Thoracic aorta (tissue), 2 donors: ENCODE measurements at regions not wholly inside any gene's neighbourhood (a gene's known extent, or its start where the extent isn't known, plus 50 kb on each side); places are given as distances from the start of the nearest gene placed in this dataset.
A peak's percentile ranks its signal among the peaks of the same experiment; 100 is the strongest.

Experiments
- ATAC-seq: fragments of 150-250 bp; one replicate; pipeline ENCODE4 v1.8.0; 2017; ENCODE audit warnings: low read depth; ENCODE audit not compliant: insufficient number of reproducible peaks, low FRiP score
- DNase-seq: peaks from one replicate; pipeline ENCODE4 v3.0.0-alpha.2; 2020; ENCODE audit warnings: low spot score
- H3K27ac ChIP-seq, 2 donors: fragments of 200-600 bp; sonication (generic); 1 replicate in 1 of 2; 2 replicates in 1 of 2; pipeline ENCODE4 v1.5.1; 2016; ENCODE audit warnings: mild to moderate bottlenecking in 2 of 2, moderate library complexity in 2 of 2
- H3K27me3 ChIP-seq: fragments of 200-600 bp; sonication (generic); replicated peaks from 2 replicates; pipeline ENCODE4 v1.6.0; 2016; ENCODE audit warnings: mild to moderate bottlenecking; ENCODE audit not compliant: insufficient read depth
- H3K36me3 ChIP-seq: fragments of 200-600 bp; sonication (generic); one replicate; pipeline ENCODE4 v1.5.1; 2016
- H3K4me1 ChIP-seq, 2 donors: fragments of 200-600 bp; sonication (generic); 1 replicate in 1 of 2; 2 replicates in 1 of 2; pipeline versions ENCODE4 v1.5.1 to v1.6.0; 2016; ENCODE audit warnings: low read depth in 2 of 2, mild to moderate bottlenecking in 1 of 2; ENCODE audit not compliant: control insufficient read depth in 1 of 2
- H3K4me3 ChIP-seq: fragments of 200-600 bp; sonication (generic); 2 replicates; pipeline ENCODE4 v1.5.1; 2016; ENCODE audit warnings: mild to moderate bottlenecking
- H3K9me3 ChIP-seq: fragments of 200-600 bp; sonication (generic); 2 replicates; pipeline ENCODE4 v1.5.1; 2016
- CTCF ChIP-seq: fragments of 200-600 bp; sonication (generic); IDR thresholded peaks from one replicate; pipeline ENCODE4 v1.5.1; 2019; ENCODE audit warnings: antibody characterized with exemption

DNA sequence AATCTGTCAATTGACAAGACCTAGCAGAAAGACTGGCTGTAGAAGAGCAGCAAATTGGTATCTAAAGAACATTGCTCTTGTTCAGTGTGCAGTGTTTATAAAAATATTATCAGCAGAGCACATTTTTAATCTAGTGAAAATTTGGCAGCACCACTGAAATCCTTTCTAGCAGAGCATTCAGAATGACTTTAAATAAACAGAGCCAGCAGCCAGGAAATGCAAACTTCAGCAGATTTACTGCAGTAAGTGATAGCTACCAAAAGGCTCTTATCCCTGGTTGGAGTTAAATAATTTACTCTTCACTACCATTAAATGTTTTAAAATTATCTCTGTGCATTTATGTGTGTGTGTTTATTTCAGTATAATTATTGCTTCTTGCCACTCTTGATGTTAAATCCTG is 590.9 kb upstream of the CITED2 start:
- Histone ChIP-seq H3K9me3 (no peaks in the 10 kb centered on the region), H3K27me3 (no peaks in the 10 kb centered on the region), H3K36me3 (no peaks in the 10 kb centered on the region), H3K27ac (peak overlapping the region in 1 of 2 donors; percentile 4), H3K4me3 (no peak overlapping the region), H3K4me1 (peaks cover 9 to 23% of the 10 kb centered on the region in 2 donors)
- DNase-seq (no peak), ATAC-seq (no peak)
- no peak for TF ChIP-seq CTCF

DNA sequence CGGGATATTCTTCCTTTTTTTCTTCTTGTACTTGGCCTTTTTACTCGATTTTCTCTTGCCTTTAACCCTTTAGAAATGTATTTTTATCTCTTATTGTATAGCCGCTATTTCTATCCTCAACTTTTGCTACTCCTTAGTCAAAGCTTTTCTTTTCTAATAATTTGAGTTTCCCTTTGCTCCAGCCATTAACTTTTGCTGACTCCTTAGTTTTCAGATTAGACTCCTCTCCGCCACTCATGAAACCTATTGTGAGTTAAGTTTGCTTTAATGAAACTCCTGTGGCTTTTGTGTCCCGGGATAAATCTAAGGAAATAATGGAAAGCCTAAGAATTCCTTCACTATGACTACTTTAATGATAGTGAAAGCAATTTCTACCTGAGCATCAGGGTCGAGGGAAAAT is 590.3 kb upstream of the CITED2 start:
- no peak for TF ChIP-seq CTCF
- Histone ChIP-seq H3K36me3 (no peaks in the 10 kb centered on the region), H3K27ac (no peak overlapping the region), H3K4me1 (peaks cover 9 to 23% of the 10 kb centered on the region in 2 donors), H3K4me3 (no peak overlapping the region), H3K9me3 (no peaks in the 10 kb centered on the region), H3K27me3 (no peaks in the 10 kb centered on the region)
- ATAC-seq (no peak), DNase-seq (no peak)

- ATAC-seq (no peak), DNase-seq (no peak)
- Histone ChIP-seq H3K4me3 (no peak overlapping the region), H3K4me1 (peaks cover 9 to 23% of the 10 kb centered on the region in 2 donors), H3K36me3 (no peaks in the 10 kb centered on the region), H3K27me3 (no peaks in the 10 kb centered on the region), H3K9me3 (no peaks in the 10 kb centered on the region), H3K27ac (no peak overlapping the region)
- TF ChIP-seq CTCF, result no peak
Measured at GRCh38 chr6:139962654-139963347, 588.4 kb upstream of the CITED2 start.

- Histone ChIP-seq H3K27ac (no peak overlapping the region), H3K27me3 (no peaks in the 10 kb centered on the region), H3K4me1 (peaks cover 9 to 18% of the 10 kb centered on the region in 2 donors), H3K4me3 (no peak overlapping the region), H3K36me3 (no peaks in the 10 kb centered on the region), H3K9me3 (no peaks in the 10 kb centered on the region)
- TF ChIP-seq CTCF, result no peak
- DNase-seq (no peak), ATAC-seq (no peak)
Measured at GRCh38 chr6:139961190-139961589, 586.7 kb upstream of the CITED2 start.

GRCh38 chr6:139960671-139961070 is 586.2 kb upstream of the CITED2 start:
- no peak overlapping the region for H3K27ac ChIP-seq
- TF ChIP-seq CTCF, result no peak
- no peak overlapping the region for H3K4me3 ChIP-seq
- H3K9me3 ChIP-seq, result no peaks in the 10 kb centered on the region
- peaks cover 8 to 16% of the 10 kb centered on the region in 2 donors for H3K4me1 ChIP-seq
- DNase-seq (no peak), ATAC-seq (no peak)
- no peaks in the 10 kb centered on the region for H3K36me3 ChIP-seq
- H3K27me3 ChIP-seq, result no peaks in the 10 kb centered on the region
